A204.1 (cell line): ENCODE measurements at regions not wholly inside any gene's neighbourhood (a gene's known extent, or its start where the extent isn't known, plus 50 kb on each side); places are given as distances from the start of the nearest gene placed in this dataset.
A peak's percentile ranks its signal among the peaks of the same experiment; 100 is the strongest.

ENCODE experiments used
- FAIRE-seq: peaks from 2 replicates; lab custom pipeline; 2012; peaks lifted over from hg19 to GRCh38; lab: Jason Lieb, UNC

DNA sequence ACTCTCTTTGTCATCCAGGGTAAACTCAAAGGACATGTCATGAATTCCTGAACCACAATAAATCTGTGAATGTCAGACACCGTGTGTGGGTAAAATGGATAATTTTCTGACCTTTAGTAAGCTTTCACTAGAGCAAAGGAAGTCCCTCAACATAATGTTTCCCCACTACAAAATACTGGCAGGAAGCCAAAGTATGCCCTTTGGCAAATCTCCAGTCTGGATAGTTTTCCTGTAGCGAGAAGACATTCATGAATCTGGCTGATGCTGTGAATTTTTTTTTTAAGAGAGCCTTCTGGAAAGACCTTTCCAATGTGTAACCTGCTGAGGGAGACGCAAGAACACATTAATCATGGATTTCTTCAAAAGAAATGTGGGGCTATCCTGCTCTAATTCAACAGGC is 389.6 kb upstream of the DDHD1 start:
- FAIRE-seq, result no peak

- no peak for FAIRE-seq
Observed at GRCh38 chr14:53541411-53541810, 388.3 kb upstream of the DDHD1 start.

DNA sequence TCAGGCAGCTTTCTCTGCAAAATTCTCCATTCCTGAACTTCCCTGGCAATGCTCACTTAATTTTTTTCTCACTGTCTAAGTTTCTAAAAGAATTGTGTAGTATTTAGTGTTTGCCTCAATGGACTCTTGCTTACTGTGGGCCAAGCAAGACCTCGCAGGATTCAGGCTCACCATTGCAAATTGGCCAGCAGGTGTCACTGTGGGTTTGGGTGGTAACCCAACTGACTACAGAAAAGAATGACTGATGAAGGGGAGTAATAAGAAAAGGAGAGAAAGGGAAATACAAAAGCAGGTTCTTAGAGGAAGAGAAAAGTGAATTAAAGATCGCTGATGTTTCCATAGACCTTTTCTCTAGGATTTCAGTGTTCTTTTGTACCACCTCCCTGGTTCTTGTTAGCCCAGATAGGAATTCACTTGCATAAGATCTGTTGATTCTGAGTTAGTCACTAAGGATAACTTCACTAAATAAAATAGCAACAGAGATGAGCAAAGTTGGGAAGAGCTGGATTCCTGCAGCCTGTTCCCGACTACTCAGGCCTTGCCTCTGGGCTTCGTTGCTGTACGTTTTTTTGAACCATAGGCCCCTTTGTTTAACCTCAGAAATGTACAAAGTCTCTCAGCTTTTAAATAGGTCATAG is 386.5 kb upstream of the DDHD1 start:
- FAIRE-seq, result peak; percentile 89

DNA sequence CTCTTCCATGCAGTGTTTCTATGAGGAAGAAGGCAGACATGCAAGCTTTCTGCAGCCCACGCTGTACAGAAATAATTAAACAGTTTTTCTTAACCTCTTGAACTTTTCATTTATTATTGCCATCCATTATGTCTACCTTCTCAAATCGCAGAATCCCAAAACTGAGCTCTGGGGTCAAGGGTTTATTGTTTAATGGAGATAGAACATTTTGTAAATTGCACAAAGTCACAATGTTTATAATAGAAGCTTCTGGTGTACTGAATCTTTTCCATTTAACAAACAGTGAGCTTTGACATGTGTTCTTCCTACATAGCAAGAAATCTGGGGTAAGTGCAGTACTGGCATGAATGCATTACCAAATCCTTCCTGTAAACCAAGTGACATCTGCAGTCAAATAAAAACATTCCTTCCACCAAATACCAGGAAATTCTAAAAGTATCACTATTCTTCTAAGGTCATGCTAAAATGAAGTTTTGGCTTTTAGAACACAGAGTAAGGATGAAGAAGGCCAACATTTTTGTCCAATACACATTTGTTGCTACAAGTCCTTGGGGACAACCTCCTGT is 385.3 kb upstream of the DDHD1 start:
- FAIRE-seq, result no peak

DNA sequence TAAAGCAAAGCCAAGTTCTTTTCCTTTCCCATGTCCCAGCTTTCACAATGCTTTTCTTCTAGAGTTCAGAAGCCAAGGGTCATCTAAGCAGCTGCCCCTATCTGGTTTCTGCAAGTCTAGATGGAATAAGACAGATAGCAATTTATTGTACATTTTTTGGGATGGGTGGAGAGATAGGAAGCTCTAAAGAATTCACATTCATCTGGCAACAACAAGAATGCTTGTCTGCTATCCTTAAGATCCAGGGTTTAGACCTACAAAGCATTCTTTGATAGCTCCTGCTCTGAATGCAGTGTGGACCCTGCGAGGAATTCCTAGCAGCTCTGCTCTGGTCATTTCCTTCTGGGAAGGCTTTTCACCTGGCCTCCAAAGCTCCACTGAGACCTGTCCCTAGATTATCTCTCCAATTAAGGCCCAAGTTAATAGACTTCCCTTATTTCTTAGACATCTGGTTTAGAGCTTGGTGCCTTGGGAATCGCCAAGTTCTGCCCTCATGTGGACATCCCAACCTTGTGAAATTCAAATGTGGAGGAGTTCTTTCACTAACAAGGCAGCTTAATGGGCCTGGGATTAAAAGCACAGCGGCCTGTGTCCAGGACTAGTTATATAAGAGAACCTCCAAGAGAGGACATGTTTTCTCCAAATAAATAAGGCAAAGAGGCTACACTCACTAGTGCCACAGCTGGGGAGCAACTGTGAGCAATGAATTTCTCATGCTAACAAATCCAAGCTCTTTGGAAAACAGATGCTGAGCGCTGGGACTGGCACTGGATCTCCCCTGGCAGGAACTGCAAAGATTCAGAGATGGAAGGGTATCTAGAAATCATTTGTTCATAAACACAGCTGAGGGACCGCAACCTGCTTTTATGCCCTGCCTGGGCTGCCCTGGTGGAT is 384.5 kb upstream of the DDHD1 start:
- FAIRE-seq, result no peak

GRCh38 chr14:53536446-53536845 is 383.3 kb upstream of the DDHD1 start:
- FAIRE-seq, result no peak

DNA sequence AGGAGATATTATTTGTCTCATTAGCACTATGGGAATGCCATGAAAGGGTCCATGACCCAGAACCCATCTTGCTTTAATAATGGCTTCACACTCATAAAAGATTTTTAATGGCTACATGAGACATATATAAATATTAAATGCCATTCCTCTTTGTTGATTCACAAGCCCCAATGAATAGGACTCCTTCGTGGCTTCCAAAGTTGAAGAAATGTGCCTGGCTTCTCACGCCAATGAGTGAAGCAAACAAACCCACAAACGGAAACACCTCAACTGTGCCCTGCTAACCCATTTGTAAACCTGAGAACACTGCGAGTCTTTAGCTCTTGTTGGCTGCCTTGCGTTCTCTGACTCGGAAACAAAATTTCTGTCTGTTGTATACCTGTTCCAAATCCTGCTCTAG is 381.7 kb upstream of the DDHD1 start:
- no peak for FAIRE-seq

GRCh38 chr14:53533384-53533970 is 380.4 kb upstream of the DDHD1 start:
- FAIRE-seq, result no peak

GRCh38 chr14:53532853-53533252 is 379.7 kb upstream of the DDHD1 start:
- FAIRE-seq, result no peak

GRCh38 chr14:53531730-53532129 is 378.6 kb upstream of the DDHD1 start:
- FAIRE-seq, result no peak

GRCh38 chr14:53531156-53531555 is 378.0 kb upstream of the DDHD1 start:
- FAIRE-seq, result no peak

DNA sequence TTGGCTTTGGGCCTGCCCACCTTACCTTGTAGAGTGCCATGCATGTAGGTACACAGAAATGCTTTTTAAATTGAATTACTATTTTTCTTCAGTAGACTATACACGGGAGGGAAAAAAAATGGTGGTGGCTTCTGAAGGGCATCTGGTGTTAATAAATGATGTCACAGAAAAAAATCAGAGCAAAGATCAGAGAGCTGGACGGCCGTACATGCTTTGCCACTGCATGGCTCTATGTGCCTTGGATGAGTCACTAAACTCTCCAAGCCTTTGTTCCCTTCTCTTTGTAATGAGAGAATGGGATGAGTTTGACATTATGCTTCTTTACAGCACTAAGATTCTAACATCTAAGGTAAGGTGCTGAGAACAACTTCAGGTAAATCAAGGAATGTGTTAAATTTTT is 376.4 kb upstream of the DDHD1 start:
- FAIRE-seq, result no peak

DNA sequence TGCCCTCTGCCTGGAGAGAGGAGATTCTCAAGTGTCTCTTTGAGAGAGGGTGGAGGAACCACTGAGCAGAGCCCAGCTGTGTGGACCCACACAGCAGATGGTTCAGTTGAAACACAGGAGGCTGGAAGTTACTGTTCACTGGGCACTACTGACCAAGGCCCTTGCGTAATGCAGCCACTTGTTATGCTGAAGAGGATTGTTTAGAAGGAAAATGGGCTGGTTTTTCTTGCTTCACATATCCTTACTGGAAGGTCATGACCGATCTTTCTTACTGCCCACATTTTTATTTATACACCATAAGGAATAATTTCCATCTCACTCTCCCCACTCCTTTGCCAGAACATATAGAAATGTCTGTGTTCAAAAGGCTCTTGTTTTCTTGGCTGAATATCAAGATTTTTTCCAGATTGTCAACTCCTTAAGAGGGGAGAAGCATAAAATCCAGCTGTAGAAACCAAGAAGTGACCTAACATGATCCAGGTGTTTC is 375.1 kb upstream of the DDHD1 start:
- no peak for FAIRE-seq

GRCh38 chr14:53526200-53526599 is 373.1 kb upstream of the DDHD1 start:
- no peak for FAIRE-seq

GRCh38 chr14:53525608-53526007 is 372.5 kb upstream of the DDHD1 start:
- no peak for FAIRE-seq

DNA sequence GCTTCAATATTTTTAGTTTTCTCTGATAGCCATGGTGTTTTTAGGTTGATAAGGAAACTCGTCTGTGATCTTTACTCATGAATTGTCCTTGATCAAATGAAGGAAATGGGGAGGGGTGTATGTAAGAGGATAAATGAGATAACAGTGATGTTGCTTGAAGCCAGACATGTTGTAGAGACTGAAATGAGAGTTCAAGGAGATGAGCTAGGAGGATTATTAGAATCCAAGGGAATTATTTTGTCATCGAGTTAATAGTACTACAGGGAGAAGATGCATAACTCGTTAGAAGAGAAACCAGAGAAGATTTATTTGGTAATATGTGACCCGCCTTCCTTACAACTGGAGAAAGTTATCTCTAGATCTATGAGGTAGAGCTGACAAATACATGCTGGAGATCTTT is 371.3 kb upstream of the DDHD1 start:
- FAIRE-seq, result no peak

- no peak for FAIRE-seq
Observed at GRCh38 chr14:53523226-53523625, 370.1 kb upstream of the DDHD1 start.

DNA sequence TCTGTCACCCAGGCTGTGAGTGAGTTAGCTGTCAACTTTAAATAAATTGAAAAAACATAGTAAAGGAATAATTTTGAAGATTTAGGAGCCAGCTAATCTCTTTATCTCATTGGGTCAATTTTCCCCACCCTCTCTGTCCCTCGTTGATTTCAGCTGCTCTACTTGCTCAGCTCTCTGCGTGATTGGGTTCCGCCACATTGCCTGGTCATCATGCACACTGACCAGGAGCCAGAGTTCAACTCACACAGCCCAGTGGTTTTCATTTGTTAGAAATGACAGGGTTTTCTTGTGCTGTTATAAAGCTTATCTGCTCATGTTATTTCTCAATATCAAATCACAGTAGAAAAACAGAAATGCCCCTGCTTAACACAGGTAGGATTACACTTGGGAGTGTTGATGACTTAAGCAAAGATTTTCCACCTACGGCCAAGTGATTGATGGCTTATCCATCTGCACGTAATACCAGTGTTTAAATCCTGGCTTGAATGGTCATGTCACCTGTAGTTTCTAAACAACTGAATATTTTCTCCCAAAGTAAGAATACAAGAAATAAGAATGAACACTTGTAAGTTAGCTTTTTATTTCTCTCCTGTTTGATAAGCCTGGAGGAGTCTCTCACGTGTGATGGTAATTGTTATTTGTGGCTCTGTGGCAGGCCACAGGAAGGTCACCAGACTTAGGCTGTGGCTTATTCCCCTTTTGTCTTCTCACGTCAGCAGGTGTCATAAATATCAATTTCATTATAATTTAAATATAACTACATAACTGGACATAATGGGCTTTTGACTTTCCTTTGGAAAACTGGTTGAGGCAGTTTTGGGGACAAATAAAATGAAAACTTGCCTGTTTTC is 367.2 kb upstream of the DDHD1 start:
- FAIRE-seq, result no peak

- no peak for FAIRE-seq
Observed at GRCh38 chr14:53519137-53519536, 366.0 kb upstream of the DDHD1 start.

DNA sequence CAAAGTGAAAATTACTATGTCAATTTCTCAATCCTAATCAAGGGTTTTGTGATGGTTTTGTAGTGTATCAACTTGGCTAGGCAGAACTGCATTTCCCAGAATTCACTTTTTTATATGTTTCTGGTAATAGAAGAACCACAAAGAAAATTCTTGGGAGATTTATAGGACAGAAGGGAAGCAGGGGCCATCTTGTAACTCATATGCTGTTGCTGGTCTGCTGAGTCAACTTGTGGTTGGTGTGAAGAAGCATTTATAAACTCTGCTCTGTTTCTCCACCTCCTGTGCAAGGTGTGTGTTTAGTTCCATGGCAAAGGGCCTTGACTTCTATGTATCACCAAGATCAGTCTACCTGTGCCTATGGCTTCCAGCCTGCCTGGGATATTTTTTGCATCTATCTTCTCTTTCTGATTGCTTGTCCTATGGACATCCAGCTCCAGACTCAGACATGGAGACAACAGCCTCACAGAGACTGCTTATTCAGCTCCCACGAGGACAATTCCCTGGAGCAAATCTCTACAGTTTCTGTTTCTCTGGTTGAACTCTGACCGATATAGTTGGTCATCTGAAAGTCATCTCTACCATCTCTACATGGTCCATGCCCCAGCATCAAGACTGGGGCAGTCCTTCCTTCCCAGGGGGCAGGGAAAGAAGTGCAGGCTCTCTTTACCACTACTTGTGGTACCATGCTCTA is 364.3 kb upstream of the DDHD1 start:
- FAIRE-seq, result no peak

DNA sequence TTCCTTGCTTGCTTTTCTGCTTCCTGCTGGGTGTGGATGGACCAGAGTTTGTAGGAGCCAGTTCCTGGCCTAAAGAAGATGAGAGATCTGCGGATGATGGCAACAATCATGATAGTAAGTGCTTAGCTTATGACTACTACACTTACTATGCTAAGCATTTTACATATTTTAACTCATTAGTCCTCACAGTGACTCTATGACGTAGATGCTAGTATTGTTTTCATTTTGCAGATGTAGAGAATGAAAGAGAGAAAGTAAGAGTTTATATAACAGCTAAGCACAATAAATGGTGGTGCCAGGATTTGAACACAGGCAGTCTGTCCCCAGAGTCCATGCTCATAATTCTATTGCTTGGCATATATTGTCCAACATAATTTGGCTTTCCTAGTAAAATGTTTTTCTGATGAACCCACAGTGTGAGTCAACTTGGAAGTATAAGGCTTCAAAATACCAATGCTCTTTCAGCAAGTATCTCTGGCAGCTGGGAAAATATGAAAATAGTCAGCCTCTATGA is 363.2 kb upstream of the DDHD1 start:
- FAIRE-seq, result no peak
